ENCODE measurements at regions not wholly inside any gene's neighbourhood (a gene's known extent, or its start where the extent isn't known, plus 50 kb on each side); places are given as distances from the start of the nearest gene placed in this dataset.

DNA sequence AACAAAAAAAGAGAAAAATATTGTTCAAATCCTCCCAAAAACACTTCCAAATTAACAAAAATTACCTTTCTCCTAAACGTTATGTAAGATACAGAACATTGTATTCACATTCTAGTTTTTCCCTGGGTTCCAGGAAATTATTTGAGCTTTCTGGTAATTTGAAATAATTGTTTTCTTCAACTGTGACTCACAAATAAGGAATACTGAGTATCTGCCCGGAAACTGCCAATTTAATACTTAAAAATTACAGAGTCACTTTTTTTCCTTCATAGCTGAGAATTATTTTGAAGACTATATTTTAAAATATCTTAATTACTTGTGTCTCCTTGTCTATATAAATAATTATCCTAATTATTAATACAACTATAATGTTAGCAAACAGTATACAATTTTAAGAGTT lies 709.0 kb upstream of the ARGLU1 start:
- Histone ChIP-seq H2AFZ (ENCODE audit: low read depth, low read length) (no peak overlapping the region), H3K4me2 (ENCODE audit: insufficient read depth, low read length) (peak overlapping the region; percentile 53), H3K9ac (replicated peaks; ENCODE audit: extremely low read depth, insufficient read depth, low read length) (peak overlapping the region; percentile 32), H3K9me3 (replicated peaks; ENCODE audit: control insufficient read depth, insufficient read depth, low read length) (no peaks in the 10 kb centered on the region), H3K9me1 (replicated peaks; ENCODE audit: control insufficient read depth, extremely low read depth, insufficient read depth, low read length) (no peaks in the 10 kb centered on the region), H3K27me3 (ENCODE audit: control insufficient read depth in 2 of 2, insufficient read depth in 2 of 2, low read length in 2 of 2) (no peaks in the 10 kb centered on the region), H3K79me2 (ENCODE audit: control insufficient read depth, insufficient read depth, low read length) (no peaks in the 10 kb centered on the region), H3K4me1 (ENCODE audit: control insufficient read depth, extremely low read depth, insufficient read depth, low read length) (peaks cover 14% of the 10 kb centered on the region), H3K27ac (ENCODE audit: insufficient read depth, low read depth, low read length) (peak overlapping the region; percentile 87), H3K4me3 (replicated peaks in 1 of 3; ENCODE audit: insufficient read depth in 1 of 3, low read depth in 1 of 3, low read length in 3 of 3) (no peak overlapping the region), H3K36me3 (ENCODE audit: control insufficient read depth in 2 of 2, extremely low read depth in 1 of 2, insufficient read depth in 2 of 2, low read length in 2 of 2) (no peaks in the 10 kb centered on the region), H4K20me1 (replicated peaks; ENCODE audit: control insufficient read depth, extremely low read depth, insufficient read depth, low read length) (no peaks in the 10 kb centered on the region)
- no peak for DNase-seq (ENCODE audit: low read depth, low spot score)
- no TSS peak for BruUV-seq (replicated peaks)
- FAIRE-seq, result no peak
- intact Hi-C loops (cut with micrococcal nuclease) (loop anchor here (1.0 to 10.0 kb wide), 7 partner anchors 7 to 1162 kb away; partner anchors contain the start of genes ABHD13 and LIG4), dilution Hi-C loops (cut with MboI; ENCODE audit: extremely low pct_ligation_motif_present, low sequenced_read_pairs) (no loop called here)
- ChIA-PET POLR2A (no interaction called here), CTCF (interaction anchor here (0.6 to 1.4 kb wide), 4 partner anchors 10 to 372 kb away, joined by 3 to 4 read pairs (median 3); no protein-coding TSS in a partner anchor)
- TF ChIP-seq CTCF (IDR thresholded peaks at IDR 0.05; ENCODE audit: extremely low read depth in 1 of 2, insufficient read depth in 1 of 2, low read depth in 1 of 2, low read length in 2 of 2), result no peak
- no peak for TF ChIP-seq MAX (IDR thresholded peaks at IDR 0.05; ENCODE audit: insufficient read depth, insufficient read length)
- no peak for TF ChIP-seq POLR2A (IDR thresholded peaks at IDR 0.05; ENCODE audit: low read depth, low read length)
- no peak for TF ChIP-seq POLR2AphosphoS5 (IDR thresholded peaks at IDR 0.05; ENCODE audit: insufficient read depth, low read depth, low read length)
- no peak for TF ChIP-seq MYC (IDR thresholded peaks at IDR 0.05; ENCODE audit: low read depth, low read length)
- no peak for TF ChIP-seq EZH2 (IDR thresholded peaks at IDR 0.05; ENCODE audit: borderline replicate concordance, low read depth, low read length, severe bottlenecking)
- no peak for TF ChIP-seq GATA2 (IDR thresholded peaks at IDR 0.05; ENCODE audit: insufficient read depth, insufficient read length, low read depth, low read length)
- no peak for TF ChIP-seq FOS (IDR thresholded peaks at IDR 0.05; ENCODE audit: borderline replicate concordance, insufficient read depth, low read length)
- no peak for TF ChIP-seq JUN (IDR thresholded peaks at IDR 0.05; ENCODE audit: borderline replicate concordance, insufficient read depth, insufficient read length, low read depth)
